Transverse colon (tissue), 4 donors: ENCODE measurements at regions not wholly inside any gene's neighbourhood (a gene's known extent, or its start where the extent isn't known, plus 50 kb on each side); places are given as distances from the start of the nearest gene placed in this dataset.

ENCODE experiments used
- DNase-seq: peaks from one replicate; pipeline ENCODE4 v3.0.0-alpha.2; 2019
- H3K27ac ChIP-seq, 4 donors: fragments of 200-600 bp; sonication (generic); 2 replicates each; pipeline ENCODE4 v1.5.1; 2016 to 2018; ENCODE audit warnings: inconsistent platforms in 4 of 4
- H3K27me3 ChIP-seq: fragments of 200-600 bp; sonication (generic); 2 replicates; pipeline ENCODE4 v1.5.1; 2017; ENCODE audit warnings: inconsistent platforms
- H3K36me3 ChIP-seq, 4 donors: fragments of 200-600 bp; sonication (generic); 2 replicates each; pipeline ENCODE4 v1.5.1; 2017 to 2019; ENCODE audit warnings: inconsistent platforms in 4 of 4
- H3K4me1 ChIP-seq, 4 donors: fragments of 200-600 bp; sonication (generic); 2 replicates each; pipeline ENCODE4 v1.5.1; 2017 to 2020; ENCODE audit warnings: inconsistent platforms in 4 of 4
- H3K4me3 ChIP-seq, 4 donors: fragments of 200-600 bp; sonication (generic); 1 replicate in 1 of 4; 2 replicates in 3 of 4; pipeline versions ENCODE4 v1.5.1 to v1.6.1; 2017 to 2019; ENCODE audit warnings: inconsistent platforms in 4 of 4
- H3K9me3 ChIP-seq, 2 donors: fragments of 200-600 bp; sonication (generic); 2 replicates each; pipeline ENCODE4 v1.5.1; 2017 to 2019; ENCODE audit warnings: inconsistent platforms in 2 of 2
- EP300 ChIP-seq: sonication (generic); formaldehyde crosslinking; IDR thresholded peaks from one replicate; pipeline ENCODE4 v1.6.1; 2017; ENCODE audit warnings: antibody characterized with exemption, low read depth
- POLR2A ChIP-seq: fragments of 450-650 bp; IDR thresholded peaks from one replicate; pipeline ENCODE4 v1.6.1; 2016; ENCODE audit warnings: antibody characterized with exemption, mild to moderate bottlenecking, moderate library complexity
- POLR2AphosphoS5 ChIP-seq, 3 donors: sonication (generic); formaldehyde crosslinking; IDR thresholded peaks; one replicate each; pipeline ENCODE4 v1.6.1; 2016; ENCODE audit warnings: antibody characterized with exemption in 3 of 3
- WGBS, 2 donors: methylation state at CpG; one replicate each; pipeline ENCODE4 v1.1.5; 2018; ENCODE audit warnings: low coverage in 1 of 2; 5-methylcytosine and 5-hydroxymethylcytosine counted together
- in situ Hi-C, 4 donors: fragments of 200-750 bp; cut with MboI; loops; one replicate each; pipeline versions ENCODE4 v1.15.0 to v1.15.1; 2017; ENCODE audit warnings: low sequenced_read_pairs in 3 of 4, low pct_ligation_motif_present in 1 of 4, low pct_unique_long_range_greater_than_20kb in 1 of 4
- intact Hi-C: fragments of 100-400 bp; cut with DNase I; formaldehyde crosslinking; loops from one replicate; pipeline ENCODE4 v1.15.1; 2023; ENCODE audit warnings: low total_unique reads
- TF ChIP-seq, protein P1 (sequence below), 5 experiments: fragments of 200-600 bp in 3 of 5; fragments of 450-650 bp in 2 of 5; sonication (generic) in 3 of 5; IDR thresholded peaks; 1 replicate in 2 of 5; 2 replicates in 3 of 5; pipeline ENCODE4 v1.5.1; 2016 to 2017; ENCODE audit warnings: antibody characterized with exemption in 5 of 5, inconsistent platforms in 3 of 5, mild to moderate bottlenecking in 2 of 5, moderate library complexity in 1 of 5

DNA sequence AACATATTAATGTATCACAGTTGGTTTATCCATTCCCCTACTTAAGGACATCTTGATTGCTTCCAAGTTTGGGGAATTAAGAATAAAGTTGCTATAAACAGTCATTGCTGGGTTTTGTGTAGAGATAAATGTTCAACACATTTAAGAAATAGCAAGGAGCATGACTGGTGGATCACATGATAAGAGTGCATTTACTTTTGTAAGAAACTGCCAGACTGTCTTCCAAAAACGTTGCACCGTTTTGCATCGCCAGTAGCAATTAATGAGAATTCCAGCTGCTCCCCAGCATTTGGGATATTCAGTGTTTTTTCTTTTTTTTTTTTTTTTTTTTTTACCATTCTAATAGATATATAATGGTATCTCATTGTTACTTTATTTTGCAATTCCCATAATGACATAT, 695.7 kb upstream of the GJE1 start:
- Histone ChIP-seq H3K27ac (no peak overlapping the region), H3K4me1 (no peaks in the 10 kb centered on the region), H3K27me3 (no peaks in the 10 kb centered on the region), H3K9me3 (no peaks in the 10 kb centered on the region), H3K36me3 (no peaks in the 10 kb centered on the region), H3K4me3 (no peak overlapping the region)
- in situ Hi-C loops = no loop called here
- intact Hi-C loops = no loop called here
- DNase-seq = no peak
- TF ChIP-seq POLR2A (no peak), POLR2AphosphoS5 (IDR thresholded peaks at IDR 0.05) (no peak), EP300 (no peak)
- TF ChIP-seq, protein P1, sequence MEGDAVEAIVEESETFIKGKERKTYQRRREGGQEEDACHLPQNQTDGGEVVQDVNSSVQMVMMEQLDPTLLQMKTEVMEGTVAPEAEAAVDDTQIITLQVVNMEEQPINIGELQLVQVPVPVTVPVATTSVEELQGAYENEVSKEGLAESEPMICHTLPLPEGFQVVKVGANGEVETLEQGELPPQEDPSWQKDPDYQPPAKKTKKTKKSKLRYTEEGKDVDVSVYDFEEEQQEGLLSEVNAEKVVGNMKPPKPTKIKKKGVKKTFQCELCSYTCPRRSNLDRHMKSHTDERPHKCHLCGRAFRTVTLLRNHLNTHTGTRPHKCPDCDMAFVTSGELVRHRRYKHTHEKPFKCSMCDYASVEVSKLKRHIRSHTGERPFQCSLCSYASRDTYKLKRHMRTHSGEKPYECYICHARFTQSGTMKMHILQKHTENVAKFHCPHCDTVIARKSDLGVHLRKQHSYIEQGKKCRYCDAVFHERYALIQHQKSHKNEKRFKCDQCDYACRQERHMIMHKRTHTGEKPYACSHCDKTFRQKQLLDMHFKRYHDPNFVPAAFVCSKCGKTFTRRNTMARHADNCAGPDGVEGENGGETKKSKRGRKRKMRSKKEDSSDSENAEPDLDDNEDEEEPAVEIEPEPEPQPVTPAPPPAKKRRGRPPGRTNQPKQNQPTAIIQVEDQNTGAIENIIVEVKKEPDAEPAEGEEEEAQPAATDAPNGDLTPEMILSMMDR (IDR thresholded peaks at IDR 0.05) = no peak
- WGBS, 2 donors = 70 to 90% methylated on average over 3 of the region's 3 CpGs

DNA sequence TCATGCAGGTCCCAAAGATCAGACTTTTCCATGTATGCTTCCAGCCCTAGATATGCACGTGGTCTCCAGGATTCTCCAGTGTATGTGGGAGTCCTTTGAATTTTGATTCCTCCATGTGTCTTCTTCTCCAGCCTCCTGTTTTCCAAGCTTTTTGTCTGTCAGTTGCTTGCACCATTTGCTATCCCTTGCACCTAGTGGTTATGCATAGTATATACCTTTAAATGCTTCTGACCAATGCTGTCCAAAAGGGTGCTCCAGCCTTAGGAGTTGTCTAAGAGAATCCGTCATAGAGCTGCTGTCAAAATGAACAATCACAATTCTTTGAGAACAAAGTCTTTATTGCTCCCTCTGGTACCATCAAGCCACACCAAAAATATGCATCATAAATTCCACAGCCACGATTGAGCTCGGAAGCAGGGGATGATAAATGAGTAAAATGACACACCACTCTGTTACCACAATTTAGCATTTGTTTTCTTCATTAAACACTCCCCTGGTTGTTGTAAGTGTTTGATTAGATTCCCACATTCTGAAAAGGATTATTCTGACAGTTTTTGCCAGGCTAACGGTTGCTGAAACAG, 706.2 kb upstream of the GJE1 start:
- no peak overlapping the region for H3K4me3 ChIP-seq
- H3K27ac ChIP-seq = no peak overlapping the region
- H3K27me3 ChIP-seq = no peaks in the 10 kb centered on the region
- in situ Hi-C loops = no loop called here
- H3K36me3 ChIP-seq = no peaks in the 10 kb centered on the region
- DNase-seq = no peak
- WGBS, 2 donors = 47 to 62% methylated on average over 5 of the region's 5 CpGs
- peaks cover 2 to 4% of the 10 kb centered on the region in 2 donors for H3K9me3 ChIP-seq
- H3K4me1 ChIP-seq = no peaks in the 10 kb centered on the region
- intact Hi-C loops = no loop called here
- TF ChIP-seq, protein P1 (IDR thresholded peaks at IDR 0.05) = no peak
- TF ChIP-seq EP300 (no peak), POLR2A (no peak), POLR2AphosphoS5 (IDR thresholded peaks at IDR 0.05) (no peak)

DNA sequence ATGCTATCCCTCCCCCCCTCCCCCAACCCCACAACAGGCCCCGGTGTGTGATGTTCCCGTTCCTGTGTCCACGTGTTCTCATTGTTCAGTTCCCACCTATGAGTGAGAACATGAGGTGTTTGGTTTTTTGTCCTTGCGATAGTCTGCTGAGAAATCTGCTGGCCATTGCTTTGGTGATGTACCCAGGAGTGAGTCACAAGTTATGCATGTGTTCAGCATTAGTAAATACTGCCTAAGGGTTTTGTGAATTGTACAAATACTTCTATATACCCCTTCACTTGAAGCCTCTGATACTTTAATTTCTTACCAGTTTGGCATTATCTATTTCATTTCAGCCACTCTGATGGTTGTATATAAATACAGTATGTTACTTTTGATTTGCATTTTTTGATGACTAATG, 711.3 kb upstream of the GJE1 start:
- TF ChIP-seq POLR2A = no peak
- no peak for TF ChIP-seq EP300
- in situ Hi-C loops (no loop called here), intact Hi-C loops (no loop called here)
- DNase-seq = no peak
- Histone ChIP-seq H3K9me3 (peaks cover 2 to 4% of the 10 kb centered on the region in 2 donors), H3K4me1 (no peaks in the 10 kb centered on the region), H3K36me3 (no peaks in the 10 kb centered on the region), H3K4me3 (no peak overlapping the region), H3K27me3 (no peaks in the 10 kb centered on the region), H3K27ac (no peak overlapping the region)
- WGBS, 2 donors = 94 to 100% methylated on average over 1 to 4 of the region's 4 CpGs

DNA sequence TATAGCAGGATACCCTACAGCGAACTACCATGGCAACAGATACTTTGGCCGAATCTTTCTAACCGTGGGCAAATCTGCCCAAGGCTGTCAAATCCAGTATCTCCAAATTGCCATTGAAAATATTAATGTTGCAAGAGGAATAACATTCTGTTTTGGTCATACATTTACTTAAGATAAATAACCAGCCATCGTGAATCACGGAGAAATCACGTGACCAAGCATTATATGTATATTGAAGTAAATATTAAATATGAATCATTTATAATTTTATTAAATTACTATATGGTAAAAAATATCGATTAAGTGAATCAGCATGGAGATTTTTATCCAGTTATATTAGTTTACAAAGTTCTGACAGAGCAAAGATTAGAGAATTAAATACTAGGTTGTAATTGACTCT, 714.6 kb upstream of the GJE1 start:
- no peak for TF ChIP-seq POLR2AphosphoS5 (IDR thresholded peaks at IDR 0.05)
- Histone ChIP-seq H3K36me3 (no peaks in the 10 kb centered on the region), H3K27me3 (no peaks in the 10 kb centered on the region), H3K9me3 (no peaks in the 10 kb centered on the region), H3K27ac (no peak overlapping the region), H3K4me1 (no peaks in the 10 kb centered on the region), H3K4me3 (no peak overlapping the region)
- intact Hi-C loops = no loop called here
- DNase-seq = no peak
- 88 to 93% methylated on average over 7 of the region's 7 CpGs for WGBS, 2 donors
- in situ Hi-C loops = no loop called here

DNA sequence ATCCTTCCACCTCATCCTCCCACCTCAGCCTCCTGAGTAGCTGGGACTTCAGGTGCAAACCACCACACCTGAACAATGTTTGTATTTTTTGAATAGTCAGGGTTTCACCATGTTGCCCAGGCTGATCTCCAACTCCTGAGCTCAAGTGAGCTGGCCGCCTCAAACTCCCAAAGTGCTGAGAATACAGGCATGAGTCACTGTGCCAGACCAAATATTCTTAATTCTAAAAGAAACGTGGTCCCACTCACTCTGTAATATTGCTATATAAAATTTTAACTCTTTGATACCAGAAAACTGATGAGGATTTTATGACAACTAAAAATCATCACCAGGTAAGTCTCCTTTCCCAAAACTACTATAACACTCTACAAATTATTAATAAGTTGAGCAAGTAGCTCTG, 716.8 kb upstream of the GJE1 start:
- TF ChIP-seq POLR2AphosphoS5 (IDR thresholded peaks at IDR 0.05) = no peak
- no peak for TF ChIP-seq POLR2A
- no peak for TF ChIP-seq EP300
- TF ChIP-seq, protein P1 (IDR thresholded peaks at IDR 0.05) = no peak
- intact Hi-C loops (no loop called here), in situ Hi-C loops (no loop called here)
- no peak for DNase-seq
- Histone ChIP-seq H3K4me3 (no peak overlapping the region), H3K36me3 (no peaks in the 10 kb centered on the region), H3K9me3 (no peaks in the 10 kb centered on the region), H3K4me1 (no peaks in the 10 kb centered on the region), H3K27ac (no peak overlapping the region), H3K27me3 (no peaks in the 10 kb centered on the region)
- 0 to 36% methylated on average over 1 to 2 of the region's 2 CpGs for WGBS, 2 donors
